Central memory CD4-positive, alpha-beta T cell (primary cell): ENCODE measurements at regions not wholly inside any gene's neighbourhood (a gene's known extent, or its start where the extent isn't known, plus 50 kb on each side); places are given as distances from the start of the nearest gene placed in this dataset.
A peak's percentile ranks its signal among the peaks of the same experiment; 100 is the strongest.
"Not testable (repeated sequence)": the region's sequence is repeated elsewhere in the genome, so short reads cannot be mapped to it uniquely, and the experiment has no call there.

Experiments used
- DNase-seq: peaks from one replicate; pipeline ENCODE4 v3.0.0; 2022

- not testable (repeated sequence) for DNase-seq
These were observed 150.9 kb upstream of the TEX13D start for GRCh38 chrX:124181515-124181914.

DNA sequence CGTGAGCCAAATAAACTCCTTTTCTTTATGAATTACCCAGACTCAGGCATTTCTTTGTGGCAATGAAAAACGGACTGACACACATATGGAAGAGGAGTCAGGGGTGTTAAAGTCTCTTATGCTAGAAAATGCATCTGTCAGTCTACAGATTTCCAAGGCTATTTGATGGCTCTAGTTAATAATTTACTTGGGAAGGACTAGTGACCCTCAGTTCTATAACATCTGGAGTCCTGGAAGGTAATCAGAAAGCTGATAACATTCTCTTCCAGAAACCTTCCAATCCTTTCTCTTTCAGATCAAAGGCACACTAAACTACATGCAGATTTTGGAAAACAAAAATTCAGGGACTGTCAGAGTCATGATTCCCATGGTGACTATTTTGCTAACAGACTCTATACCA lies 142.0 kb upstream of the TEX13D start:
- no peak for DNase-seq

GRCh38 chrX:124194199-124194598 lies 138.3 kb upstream of the TEX13D start:
- DNase-seq = no peak

GRCh38 chrX:124194901-124195300 lies 137.6 kb upstream of the TEX13D start:
- no peak for DNase-seq

DNA sequence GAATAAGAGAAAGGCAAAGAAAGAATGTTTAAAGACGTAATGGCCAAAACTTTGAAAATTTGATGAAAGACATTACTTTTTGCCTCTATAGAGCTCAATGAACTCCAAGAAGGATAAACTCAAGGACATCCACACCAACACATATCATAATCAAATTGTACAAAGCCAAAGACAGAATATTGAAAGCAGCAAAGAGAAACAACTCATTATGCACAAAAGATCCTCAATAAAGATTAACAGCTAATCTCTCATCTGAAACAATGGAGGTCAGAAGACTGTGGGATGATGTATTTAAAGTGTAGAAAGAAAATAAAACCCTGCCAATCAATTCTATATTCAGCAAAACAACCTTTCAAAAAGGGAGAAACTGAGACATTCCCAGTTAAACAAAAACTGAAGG lies 129.1 kb upstream of the TEX13D start:
- DNase-seq = no peak

GRCh38 chrX:124208660-124209059 lies 123.8 kb upstream of the TEX13D start:
- no peak for DNase-seq

DNA sequence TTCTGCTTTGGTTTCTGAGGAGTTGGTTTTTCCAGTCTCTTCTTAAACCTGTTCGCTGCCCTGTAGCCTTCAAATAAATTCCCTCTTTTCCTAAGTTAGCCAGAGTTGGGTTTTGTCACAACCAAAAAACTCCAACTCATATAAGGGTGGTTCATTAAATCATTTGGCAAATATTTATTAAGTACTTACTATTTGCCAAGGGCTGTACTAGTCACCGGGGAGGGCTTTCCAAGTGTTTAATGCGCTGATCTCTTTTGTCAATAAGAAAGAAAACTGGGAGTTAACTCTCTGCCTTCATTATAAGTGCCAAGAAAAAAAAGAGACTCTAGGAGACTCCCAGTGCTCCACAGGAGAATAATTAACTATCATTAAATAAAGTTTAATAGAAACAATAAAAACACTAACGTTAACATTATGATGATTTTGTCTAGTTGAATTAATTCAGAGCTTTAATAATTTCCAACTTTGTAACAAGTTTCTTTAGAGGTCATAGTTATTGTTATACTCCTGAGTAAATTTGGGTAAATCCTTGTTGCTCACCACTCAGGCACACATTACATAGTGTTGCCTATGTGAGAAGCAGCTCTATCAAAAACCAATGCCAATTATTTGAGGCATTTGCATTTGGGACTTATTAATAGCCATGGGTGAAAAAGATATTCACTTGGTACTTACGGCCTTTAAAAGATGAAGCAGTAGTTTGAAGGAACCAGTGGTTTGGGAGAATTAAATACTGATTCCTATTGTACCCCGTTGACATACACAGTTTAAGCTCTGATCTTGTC lies 122.5 kb upstream of the TEX13D start:
- DNase-seq = no peak

DNA sequence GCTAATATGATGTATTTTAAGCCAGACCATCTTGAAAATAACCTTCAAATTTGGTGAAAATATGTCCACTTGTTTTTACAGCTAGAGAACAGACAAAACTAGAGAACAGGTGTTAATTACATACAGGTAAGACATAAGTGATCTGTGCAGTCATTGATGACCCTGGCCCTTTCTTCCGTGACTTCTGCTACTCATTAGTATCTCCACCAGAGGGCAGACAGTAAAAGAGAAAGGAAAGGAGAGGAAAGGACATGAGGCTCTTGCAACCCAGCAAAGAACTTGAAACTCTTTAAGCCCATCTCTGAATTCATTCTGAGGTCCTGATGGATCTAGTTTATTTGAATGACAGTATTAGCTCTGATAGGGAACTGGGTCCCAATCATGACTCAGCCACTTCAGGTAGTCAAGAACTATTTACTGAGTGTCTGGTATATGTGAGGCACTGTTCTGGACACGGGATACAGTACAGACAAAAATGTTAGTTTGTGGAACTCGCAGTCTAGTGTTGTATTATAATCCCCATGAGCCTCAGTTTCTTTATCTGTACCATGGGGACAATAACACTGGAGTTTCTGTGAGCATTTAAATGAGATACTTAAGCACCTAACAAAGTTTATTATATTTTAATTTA lies 121.0 kb upstream of the TEX13D start:
- peak; percentile 46 for DNase-seq

- peak; percentile 55 for DNase-seq
These were observed 119.8 kb upstream of the TEX13D start for GRCh38 chrX:124212622-124213021.

DNA sequence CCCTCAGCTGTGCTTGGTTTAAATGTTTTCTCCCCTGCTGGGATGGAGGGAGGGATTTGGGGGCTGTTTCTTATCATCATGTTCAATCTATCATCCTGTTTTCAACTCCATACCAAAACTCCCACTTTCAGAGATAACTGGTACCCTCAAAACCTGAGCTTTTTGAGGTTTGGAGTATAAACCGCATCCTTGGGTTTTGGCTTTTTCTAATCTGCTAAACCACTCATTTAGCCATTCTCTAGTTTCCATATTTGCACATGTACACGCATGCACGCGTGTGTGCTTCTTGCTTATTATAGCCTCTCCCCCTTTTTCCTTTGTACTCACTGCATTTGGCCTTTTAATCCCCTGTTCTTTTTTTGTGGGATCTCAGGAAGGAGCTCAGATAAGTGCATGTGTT lies 116.7 kb upstream of the TEX13D start:
- DNase-seq = no peak

GRCh38 chrX:124216396-124217115 lies 115.9 kb upstream of the TEX13D start:
- DNase-seq = no peak

DNA sequence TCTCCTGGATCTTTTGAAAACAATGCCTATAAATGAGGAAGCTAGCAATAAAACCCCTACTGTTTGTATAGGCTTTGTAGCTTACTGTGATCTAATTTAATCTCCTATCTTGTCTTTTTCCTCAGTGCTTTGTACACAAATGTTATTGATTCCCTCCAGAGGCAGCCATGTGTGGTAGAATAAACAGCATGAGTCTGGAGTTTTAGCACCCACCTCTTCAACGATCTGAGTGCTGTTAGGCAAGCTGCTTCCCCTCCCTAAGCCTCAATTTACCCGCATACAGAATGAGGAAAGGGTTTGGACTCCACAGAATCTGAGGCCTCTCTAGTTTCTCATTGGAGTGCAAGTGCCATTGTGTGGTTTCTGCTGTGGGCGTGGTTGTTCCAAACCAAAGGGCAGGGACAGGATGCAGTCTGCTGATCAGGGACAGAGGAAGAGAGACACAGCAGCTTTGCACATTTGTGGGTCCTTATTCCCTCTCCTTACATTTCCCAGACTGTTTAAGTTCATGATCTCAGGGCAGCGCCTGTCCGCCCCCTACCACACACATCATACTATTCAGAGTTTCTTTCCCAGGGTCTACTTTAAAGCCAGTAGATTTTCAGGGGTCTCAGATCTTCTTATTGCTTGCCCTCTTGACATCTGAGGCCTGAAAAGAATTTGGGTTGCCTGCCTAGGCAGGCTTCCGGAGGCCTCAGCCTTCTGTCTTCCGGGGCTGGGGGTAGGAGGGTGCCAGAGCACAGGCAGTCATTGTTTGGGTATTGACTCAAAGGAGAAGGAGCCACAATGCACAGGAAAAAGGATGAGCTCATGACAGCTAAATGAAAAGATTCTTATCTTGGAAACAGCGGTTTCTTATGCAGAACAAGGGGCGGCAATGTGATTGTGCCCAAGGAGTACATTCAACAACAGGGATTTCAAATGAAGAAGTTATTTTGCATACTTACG lies 114.9 kb upstream of the TEX13D start:
- DNase-seq = peak; percentile 79

- DNase-seq = no peak
These were observed 108.9 kb upstream of the TEX13D start for GRCh38 chrX:124223524-124223923.

GRCh38 chrX:124224528-124224927 lies 107.9 kb upstream of the TEX13D start:
- DNase-seq = no peak

DNA sequence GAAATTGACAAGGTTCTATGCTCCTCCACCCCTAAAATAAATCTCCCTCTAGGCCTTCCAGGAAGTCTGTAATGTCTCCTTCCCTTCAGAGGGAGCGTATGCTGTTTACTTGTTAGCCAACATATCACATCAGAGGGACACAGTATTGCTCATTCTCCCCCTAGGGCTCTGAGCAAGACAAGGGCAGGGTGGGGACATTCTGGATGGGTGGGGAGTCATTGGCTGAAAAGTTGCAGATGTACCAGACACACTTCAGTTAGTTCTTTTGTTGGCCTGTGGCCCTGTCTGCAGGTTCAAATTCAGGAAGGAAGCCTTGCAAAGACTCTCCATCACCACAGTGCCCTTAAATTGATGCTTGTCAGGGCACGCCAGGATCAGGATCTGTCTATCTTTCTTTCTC lies 106.3 kb upstream of the TEX13D start:
- no peak for DNase-seq

GRCh38 chrX:124228849-124229248 lies 103.6 kb upstream of the TEX13D start:
- DNase-seq = no peak

DNA sequence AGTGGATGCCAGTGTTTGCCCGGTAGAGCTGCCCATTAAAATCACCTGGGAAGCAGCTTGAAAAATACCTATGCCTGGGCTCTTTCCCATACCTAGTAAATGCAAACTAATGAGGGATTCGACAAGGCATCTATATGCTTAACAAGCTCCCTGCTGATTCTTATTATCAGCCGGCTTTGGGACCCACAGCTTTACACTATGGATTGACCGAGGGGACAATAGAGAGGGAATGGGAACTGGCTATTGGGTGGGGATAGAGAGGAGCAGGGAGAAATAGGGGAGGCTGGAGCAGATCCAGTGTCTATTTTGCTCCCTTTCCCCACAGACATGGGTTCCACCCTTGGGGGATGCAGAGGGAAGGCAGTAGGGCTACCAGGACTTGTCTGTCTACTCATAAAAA lies 103.1 kb upstream of the TEX13D start:
- DNase-seq = no peak

GRCh38 chrX:124230655-124231450 lies 101.6 kb upstream of the TEX13D start:
- DNase-seq = no peak

DNA sequence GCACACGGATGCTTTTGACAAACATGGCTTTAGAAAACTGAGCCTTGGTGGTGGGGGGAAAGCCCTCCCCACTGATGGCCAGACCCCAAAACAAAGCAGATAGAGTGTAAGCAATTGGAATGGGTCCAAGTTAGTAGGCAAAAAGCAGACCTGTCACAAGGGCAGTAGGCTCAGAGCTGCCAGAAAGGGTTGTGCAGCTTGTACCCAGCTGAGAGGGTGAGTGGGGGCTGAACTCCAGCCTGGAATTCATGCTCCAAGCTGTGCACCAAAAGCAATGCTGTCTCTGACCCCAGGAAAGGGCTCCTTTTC lies 101.1 kb upstream of the TEX13D start:
- DNase-seq = no peak

DNA sequence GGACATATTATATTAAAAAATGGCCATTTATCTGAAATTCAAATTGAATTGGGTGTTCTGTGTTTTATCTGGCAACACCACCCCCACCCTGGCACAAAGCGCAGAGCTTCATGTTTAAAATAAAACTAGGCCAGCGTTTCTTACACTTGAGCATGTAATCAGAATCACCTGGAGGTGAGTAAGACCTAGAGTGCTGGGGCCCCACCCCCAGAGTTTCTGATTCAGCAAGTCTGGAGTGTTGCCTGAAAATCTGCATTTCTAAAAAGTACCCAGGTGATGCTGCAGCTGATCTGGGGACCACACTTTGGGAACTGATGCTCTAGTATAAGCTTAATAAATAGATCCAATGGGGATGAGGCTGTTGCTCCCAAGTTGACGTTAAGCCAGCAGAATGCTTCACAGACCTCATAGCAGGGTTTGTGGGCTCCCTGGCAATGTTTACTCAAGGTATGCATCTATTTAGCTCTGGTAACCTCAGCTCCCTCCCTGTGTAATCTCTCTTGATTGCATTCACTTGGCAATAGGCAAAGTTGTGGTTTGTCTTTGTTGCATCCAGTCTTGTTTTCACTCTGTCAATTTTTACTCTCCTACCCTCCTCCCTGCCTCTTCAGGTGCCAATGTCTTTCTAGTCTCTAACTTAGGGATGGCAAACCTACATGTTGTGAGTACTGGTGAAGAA lies 99.8 kb upstream of the TEX13D start:
- DNase-seq = no peak

DNA sequence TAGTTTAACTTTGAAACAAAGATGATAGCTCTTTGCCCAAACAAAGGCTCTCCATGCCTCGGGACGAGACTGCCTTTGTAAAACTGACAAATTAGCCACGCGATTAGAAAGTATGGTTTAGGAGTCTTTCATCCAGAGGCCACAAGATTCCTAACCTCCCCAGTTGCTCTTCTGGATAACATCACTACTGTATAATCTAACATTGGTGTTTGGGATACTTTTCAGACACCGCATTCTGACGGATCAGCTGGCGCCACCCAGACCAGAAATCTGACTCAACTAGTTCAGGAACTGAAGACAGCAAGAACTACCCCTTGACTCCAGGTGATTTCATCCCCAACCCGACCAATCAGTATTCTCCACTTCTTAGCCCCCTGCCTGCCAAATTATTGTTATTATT lies 98.1 kb upstream of the TEX13D start:
- DNase-seq = no peak

- no peak for DNase-seq
These were observed 94.2 kb upstream of the TEX13D start for GRCh38 chrX:124238268-124238667.
